ENCODE measurements at regions not wholly inside any gene's neighbourhood (a gene's known extent, or its start where the extent isn't known, plus 50 kb on each side); places are given as distances from the start of the nearest gene placed in this dataset.

DNA sequence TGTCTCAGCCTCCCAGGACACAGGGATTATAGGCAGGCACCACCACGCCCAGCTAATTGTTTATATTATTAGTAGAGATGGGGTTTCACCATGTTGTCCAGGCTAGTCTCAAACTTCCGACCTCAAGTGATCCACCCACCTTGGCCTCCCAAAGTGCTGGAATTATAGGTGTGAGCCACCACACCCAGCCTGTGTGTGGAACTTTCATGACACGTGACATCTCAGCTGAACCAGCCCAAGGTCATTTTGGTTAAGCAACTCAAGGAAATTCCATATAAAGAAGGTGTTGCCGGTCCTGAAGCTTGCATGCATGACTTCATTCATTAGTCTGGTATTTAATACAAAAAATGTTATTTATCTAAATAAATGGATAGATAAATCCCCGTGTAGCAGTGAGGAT, 145.5 kb downstream of the AXIN2 start:
- in situ Hi-C loops (cut with HindIII; ENCODE audit: low sequenced_read_pairs): no loop called here
- no peak for DNase-seq (ENCODE audit: low spot score)

- in situ Hi-C loops (cut with HindIII; ENCODE audit: low sequenced_read_pairs): no loop called here
- DNase-seq (ENCODE audit: low spot score): no peak
Measured at GRCh38 chr17:65413390-65413789, 148.1 kb downstream of the AXIN2 start.

- in situ Hi-C loops (cut with HindIII; ENCODE audit: low sequenced_read_pairs): no loop called here
Measured at GRCh38 chr17:65409381-65409780, 152.1 kb downstream of the AXIN2 start.

GRCh38 chr17:65408050-65408449, 153.4 kb downstream of the AXIN2 start:
- in situ Hi-C loops (cut with HindIII; ENCODE audit: low sequenced_read_pairs): no loop called here
- no peak for DNase-seq (ENCODE audit: low spot score)

More at GRCh38 chr17:65409381-65409780, 152.1 kb downstream of the AXIN2 start:
- no peak for DNase-seq (ENCODE audit: low spot score)

- in situ Hi-C loops (cut with HindIII; ENCODE audit: low sequenced_read_pairs): no loop called here
- no peak for DNase-seq (ENCODE audit: low spot score)
Measured at GRCh38 chr17:65407017-65407416, 154.4 kb downstream of the AXIN2 start.

DNA sequence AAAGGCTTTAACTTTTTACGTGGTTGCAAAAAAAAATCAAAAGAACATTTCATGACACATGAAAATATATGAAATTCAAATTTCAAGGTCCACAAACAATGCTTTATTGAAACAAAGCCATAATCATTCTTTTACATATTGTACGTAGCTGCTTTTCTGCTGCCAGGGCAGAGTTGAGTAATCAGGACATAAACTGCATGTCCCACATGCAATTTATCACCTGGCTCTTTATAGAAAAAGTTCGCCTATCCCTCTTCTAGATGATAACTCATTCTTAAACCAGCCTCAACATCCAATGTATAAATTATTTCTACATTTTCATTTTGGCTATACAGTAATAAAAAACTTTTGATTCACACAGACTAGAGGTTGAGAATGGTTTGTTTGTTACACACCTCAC, 154.9 kb downstream of the AXIN2 start:
- in situ Hi-C loops (cut with HindIII; ENCODE audit: low sequenced_read_pairs): no loop called here

DNA sequence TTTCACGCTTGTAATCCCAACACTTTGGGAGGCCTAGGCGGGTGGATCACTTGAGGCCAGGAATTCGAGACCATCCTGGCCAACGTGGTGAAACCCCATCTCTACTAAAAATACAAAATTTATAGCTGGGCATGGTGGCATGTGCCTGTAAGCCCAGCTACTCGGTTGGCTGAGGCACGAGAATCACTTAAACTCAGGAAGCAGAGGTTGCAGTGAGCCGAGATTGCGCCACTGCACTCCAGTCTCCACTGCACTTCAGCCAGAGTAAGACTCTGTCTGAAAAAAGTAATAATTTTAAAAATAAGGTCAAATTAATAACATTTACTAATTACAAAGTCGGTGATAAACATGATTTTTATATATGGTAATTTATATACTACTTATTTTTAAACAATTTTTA, 155.9 kb downstream of the AXIN2 start:
- in situ Hi-C loops (cut with HindIII; ENCODE audit: low sequenced_read_pairs): no loop called here
- no peak for DNase-seq (ENCODE audit: low spot score)

More for the DNA sequence above, 154.9 kb downstream of the AXIN2 start:
- DNase-seq (ENCODE audit: low spot score): no peak

DNA sequence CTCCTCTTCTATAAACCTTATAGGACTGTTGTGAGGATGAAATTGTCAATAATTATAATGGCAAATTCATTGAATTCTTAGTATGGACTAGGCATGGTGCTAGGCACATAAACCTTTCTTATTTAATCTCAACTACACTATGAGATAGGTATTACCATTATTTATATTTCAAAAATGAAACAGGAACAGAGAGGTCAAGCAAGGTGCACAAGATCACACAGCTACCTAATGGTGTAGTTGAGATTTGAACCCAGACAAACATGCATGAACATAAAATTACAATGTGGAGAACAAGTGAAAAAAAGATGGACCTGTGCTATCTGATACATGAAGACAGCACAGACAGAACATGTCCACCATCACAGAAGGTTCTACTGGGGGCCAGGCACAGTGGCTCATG, 156.7 kb downstream of the AXIN2 start:
- in situ Hi-C loops (cut with HindIII; ENCODE audit: low sequenced_read_pairs): no loop called here

GRCh38 chr17:65403626-65404025, 157.8 kb downstream of the AXIN2 start:
- in situ Hi-C loops (cut with HindIII; ENCODE audit: low sequenced_read_pairs): no loop called here
- DNase-seq (ENCODE audit: low spot score): no peak

More for the DNA sequence above, 156.7 kb downstream of the AXIN2 start:
- no peak for DNase-seq (ENCODE audit: low spot score)

DNA sequence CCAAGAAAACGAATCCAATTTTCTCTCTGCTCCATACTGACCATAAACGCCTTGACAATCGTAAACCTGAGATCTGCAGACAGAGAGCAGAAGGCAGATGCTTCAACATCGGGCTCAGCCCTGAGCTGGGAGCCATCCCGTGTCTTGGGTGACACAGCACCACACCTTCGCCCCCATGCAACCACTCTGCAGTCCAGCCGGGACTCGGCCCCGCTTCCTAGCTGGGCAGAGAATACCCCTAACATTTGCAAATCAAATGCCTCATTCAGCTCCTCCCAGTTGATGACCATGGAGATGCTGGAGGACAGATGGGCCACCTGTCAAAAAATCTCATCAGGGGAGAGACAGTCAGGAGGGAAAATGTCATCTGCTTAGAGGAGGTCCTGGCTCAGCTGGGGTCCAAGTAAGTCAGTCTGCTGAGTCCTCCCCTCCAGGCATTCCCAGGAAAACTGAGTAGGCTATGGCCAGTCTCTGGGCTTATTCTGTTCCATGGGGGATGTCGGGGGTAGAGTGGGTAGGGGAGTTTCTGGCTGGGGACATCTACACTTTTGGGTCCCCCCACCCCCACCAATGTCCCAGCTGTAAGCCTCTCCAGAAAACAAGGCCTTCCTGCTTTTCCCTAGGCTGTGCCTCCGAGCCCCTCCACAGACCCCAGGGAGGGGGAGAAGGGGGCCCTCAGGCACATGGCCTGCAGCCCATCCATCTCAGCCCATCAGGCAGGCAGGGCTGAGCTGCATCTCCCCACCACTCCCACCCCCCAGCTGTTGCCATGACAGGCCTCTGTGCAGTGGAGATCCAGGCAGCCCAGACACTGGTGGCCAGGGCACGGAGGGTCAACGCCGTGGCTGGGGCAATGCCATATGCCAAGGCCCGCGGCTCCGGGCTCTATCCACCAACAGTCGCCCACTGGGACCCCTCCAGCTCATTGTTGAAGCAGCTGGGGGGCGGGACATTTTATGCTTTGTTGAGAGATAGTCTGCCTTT, 158.6 kb downstream of the AXIN2 start:
- DNase-seq (ENCODE audit: low spot score): no peak
- in situ Hi-C loops (cut with HindIII; ENCODE audit: low sequenced_read_pairs): no loop called here

- no peak for DNase-seq (ENCODE audit: low spot score)
- in situ Hi-C loops (cut with HindIII; ENCODE audit: low sequenced_read_pairs): no loop called here
Measured at GRCh38 chr17:65401561-65401960, 159.9 kb downstream of the AXIN2 start.

- DNase-seq (ENCODE audit: low spot score): no peak
- in situ Hi-C loops (cut with HindIII; ENCODE audit: low sequenced_read_pairs): no loop called here
Measured at GRCh38 chr17:65400701-65401100, 160.7 kb downstream of the AXIN2 start.

- in situ Hi-C loops (cut with HindIII; ENCODE audit: low sequenced_read_pairs): no loop called here
Measured at GRCh38 chr17:65398040-65398787, 163.2 kb downstream of the AXIN2 start.

GRCh38 chr17:65395924-65396323, 165.5 kb downstream of the AXIN2 start:
- in situ Hi-C loops (cut with HindIII; ENCODE audit: low sequenced_read_pairs): no loop called here
- no peak for DNase-seq (ENCODE audit: low spot score)

More at GRCh38 chr17:65398040-65398787, 163.2 kb downstream of the AXIN2 start:
- no peak for DNase-seq (ENCODE audit: low spot score)

- no peak for DNase-seq (ENCODE audit: low spot score)
- in situ Hi-C loops (cut with HindIII; ENCODE audit: low sequenced_read_pairs): no loop called here
Measured at GRCh38 chr17:65394811-65395472, 166.5 kb downstream of the AXIN2 start.

DNA sequence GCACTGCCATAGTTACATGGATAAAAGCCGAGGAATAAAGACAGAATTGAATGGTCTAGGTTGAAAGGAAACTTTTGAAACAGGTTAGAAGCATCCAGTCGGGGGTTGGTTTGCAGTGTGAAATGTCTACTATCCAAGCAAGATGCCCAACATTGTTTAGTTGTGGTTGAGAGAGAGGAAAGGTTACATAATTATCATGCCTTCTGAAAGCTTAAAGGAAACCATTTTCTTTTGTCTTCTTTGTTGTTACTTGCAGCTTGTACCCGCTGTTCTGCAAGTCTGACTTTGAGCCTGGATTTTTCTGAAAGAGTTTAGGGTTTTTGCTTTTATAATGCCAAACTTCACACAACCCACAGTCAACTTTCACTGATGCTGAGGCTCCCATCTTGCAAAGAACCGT, 167.9 kb downstream of the AXIN2 start:
- DNase-seq (ENCODE audit: low spot score): no peak
- in situ Hi-C loops (cut with HindIII; ENCODE audit: low sequenced_read_pairs): no loop called here

GRCh38 chr17:65389949-65390348, 171.5 kb downstream of the AXIN2 start:
- DNase-seq (ENCODE audit: low spot score): no peak

GRCh38 chr17:65389426-65389825, 172.0 kb downstream of the AXIN2 start:
- in situ Hi-C loops (cut with HindIII; ENCODE audit: low sequenced_read_pairs): no loop called here
- no peak for DNase-seq (ENCODE audit: low spot score)

More at GRCh38 chr17:65389949-65390348, 171.5 kb downstream of the AXIN2 start:
- in situ Hi-C loops (cut with HindIII; ENCODE audit: low sequenced_read_pairs): no loop called here

DNA sequence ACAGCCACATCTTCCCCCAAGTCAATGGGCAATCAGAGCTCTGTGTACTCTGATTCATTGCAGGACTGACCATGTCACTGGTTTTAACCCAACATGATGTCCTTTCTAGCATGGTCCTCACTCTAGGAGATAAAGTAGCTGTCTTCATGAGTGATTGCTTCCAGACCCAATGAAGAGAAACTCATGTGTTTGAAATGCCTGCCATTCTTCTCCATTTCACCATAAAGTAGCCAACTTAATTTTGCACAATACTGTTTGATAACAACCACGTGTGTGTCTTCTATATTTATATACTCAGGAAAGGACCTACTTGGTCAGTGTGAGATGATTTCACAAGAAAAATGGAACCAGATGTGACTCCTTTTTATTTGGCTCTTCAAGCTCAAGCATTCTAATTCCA, 172.5 kb downstream of the AXIN2 start:
- no peak for DNase-seq (ENCODE audit: low spot score)
- in situ Hi-C loops (cut with HindIII; ENCODE audit: low sequenced_read_pairs): no loop called here

DNA sequence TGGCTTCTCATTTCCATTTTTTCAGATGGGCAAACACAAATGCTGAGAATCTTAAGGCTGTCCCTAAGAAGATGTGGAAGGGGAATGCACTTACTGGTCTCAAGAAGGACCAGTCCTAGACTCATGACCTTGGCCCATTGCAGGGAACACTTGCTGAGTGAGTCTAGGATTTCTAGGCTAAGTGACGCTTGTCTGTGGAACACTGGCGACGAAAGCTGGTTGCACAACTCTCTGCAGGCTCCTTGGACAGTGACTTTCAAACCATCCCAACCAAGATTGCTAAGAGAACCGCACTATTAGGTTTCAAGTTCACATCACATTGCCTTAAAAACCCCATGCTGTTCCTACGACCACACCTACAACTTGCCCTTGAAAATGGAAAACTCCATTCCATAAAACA, 174.1 kb downstream of the AXIN2 start:
- in situ Hi-C loops (cut with HindIII; ENCODE audit: low sequenced_read_pairs): no loop called here
- DNase-seq (ENCODE audit: low spot score): no peak
